HAP-1 (cell line): ENCODE measurements at regions not wholly inside any gene's neighbourhood (a gene's known extent, or its start where the extent isn't known, plus 50 kb on each side); places are given as distances from the start of the nearest gene placed in this dataset.

ENCODE experiments used
- DNase-seq, 2 experiments: peaks; one replicate each; pipeline ENCODE4 v3.0.0-alpha.2; 2016 to 2020; ENCODE audit warnings: low spot score in 2 of 2
- H3K27me3 ChIP-seq: fragments of 250-450 bp; sonication (Bioruptor Pico); 2 replicates; pipeline ENCODE4 v1.5.1; 2020; ENCODE audit warnings: low read depth, mild to moderate bottlenecking, moderate library complexity
- H3K36me3 ChIP-seq: fragments of 250-450 bp; sonication (Bioruptor Pico); replicated peaks from 2 replicates; pipeline ENCODE4 v1.5.1; 2020; ENCODE audit warnings: mild to moderate bottlenecking
- H3K4me1 ChIP-seq: fragments of 250-450 bp; sonication (Bioruptor Pico); 2 replicates; pipeline ENCODE4 v1.5.1; 2020; ENCODE audit warnings: mild to moderate bottlenecking
- H3K4me3 ChIP-seq: fragments of 250-450 bp; sonication (Bioruptor Pico); 2 replicates; pipeline ENCODE4 v1.5.1; 2020; ENCODE audit warnings: mild to moderate bottlenecking, moderate library complexity
- H3K9me3 ChIP-seq: fragments of 250-450 bp; sonication (Bioruptor Pico); 2 replicates; pipeline ENCODE4 v1.5.1; 2020; ENCODE audit warnings: mild to moderate bottlenecking, moderate library complexity
- in situ Hi-C: fragments of 300-500 bp; cut with MboI; formaldehyde crosslinking; loops from 3 replicates; pipeline ENCODE4 v1.14.3; 2020; ENCODE audit warnings: low sequenced_read_pairs, inconsistent platforms, mixed read lengths

DNA sequence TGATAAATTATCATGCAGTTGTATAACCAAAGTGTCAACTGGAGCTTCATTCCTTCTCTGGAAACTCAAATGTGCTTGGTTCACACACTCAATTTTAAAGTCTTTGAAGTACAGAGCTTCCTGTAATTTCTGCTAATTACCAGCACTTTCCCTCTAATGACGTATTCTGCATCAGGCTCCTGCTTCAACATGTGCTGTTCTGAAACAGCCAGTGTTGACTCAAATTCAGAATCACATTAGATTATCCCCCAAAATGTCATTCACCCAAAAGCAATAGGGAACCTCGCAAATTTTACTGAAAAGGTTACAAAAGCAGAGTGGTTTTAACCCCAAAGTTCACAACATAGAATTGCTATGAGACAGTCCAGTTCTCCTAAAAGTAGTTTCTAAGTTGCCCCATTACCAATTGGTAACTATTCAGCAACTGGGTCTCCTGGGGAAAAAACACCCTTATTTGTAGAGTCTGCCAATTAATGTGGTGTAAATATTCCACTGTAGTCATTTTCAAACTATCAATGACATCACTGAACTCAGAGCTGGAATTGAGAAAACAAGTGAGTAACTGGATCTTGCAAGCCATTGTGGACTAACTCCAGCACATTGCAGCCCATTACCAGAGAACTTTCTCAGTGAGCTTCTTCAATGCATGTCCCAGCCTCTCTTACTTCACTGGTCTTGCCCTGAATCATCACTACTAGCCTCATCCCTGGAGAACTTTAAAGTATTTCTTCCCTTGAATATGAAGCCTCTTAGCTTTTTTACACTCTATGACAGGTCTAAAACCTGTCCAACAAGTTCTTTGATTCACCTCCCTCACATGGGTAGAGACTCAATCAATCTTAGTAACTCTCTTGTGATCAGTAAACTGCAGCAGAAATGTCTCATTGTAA, 955.4 kb downstream of the EFNB2 start:
- no peak for DNase-seq

DNA sequence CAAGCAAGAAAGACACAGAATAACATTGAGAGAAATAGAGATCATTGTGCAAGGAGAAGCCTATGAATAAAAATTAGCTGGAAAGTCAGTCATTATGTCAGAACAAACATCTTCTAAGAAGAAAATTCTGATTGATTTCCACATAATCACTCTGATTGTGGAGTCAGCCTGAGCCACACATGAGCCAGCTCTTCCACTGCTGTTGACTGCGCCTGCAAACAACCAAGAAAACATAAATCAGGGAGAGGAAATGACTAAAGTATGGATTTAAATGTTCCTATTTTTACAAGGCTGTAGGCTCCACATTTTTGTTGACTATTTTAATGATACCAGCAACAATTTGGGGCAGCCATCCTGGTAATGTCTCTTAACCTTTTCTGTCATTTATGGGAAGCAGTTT, 962.3 kb downstream of the EFNB2 start:
- Histone ChIP-seq H3K36me3 (no peaks in the 10 kb centered on the region), H3K4me1 (no peaks in the 10 kb centered on the region), H3K9me3 (no peaks in the 10 kb centered on the region), H3K27me3 (no peaks in the 10 kb centered on the region), H3K4me3 (no peak overlapping the region)
- in situ Hi-C loops, result no loop called here
- DNase-seq, result no peak

More for the DNA sequence above, 955.4 kb downstream of the EFNB2 start:
- Histone ChIP-seq H3K4me1 (no peaks in the 10 kb centered on the region), H3K4me3 (no peak overlapping the region), H3K27me3 (no peaks in the 10 kb centered on the region), H3K36me3 (no peaks in the 10 kb centered on the region), H3K9me3 (no peaks in the 10 kb centered on the region)
- in situ Hi-C loops, result no loop called here

DNA sequence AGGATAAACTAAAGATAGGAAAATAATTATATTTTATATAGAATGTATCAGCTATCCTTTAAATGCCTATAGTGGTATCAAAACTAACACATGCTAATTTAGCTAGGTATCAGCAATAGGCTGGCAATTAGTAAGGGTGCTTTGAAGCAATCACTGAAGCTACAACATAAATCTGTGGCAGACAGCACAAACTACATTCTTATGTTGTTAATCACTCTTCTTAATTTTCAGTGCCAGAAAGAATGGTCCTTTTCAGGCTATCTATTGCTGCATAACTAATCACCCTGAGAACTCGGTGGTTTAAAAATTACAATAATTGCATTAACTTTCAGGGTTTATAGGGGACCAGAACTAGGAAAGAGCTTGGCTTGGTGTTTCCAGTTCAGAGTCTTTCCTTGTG, 963.1 kb downstream of the EFNB2 start:
- Histone ChIP-seq H3K27me3 (no peaks in the 10 kb centered on the region), H3K9me3 (no peaks in the 10 kb centered on the region), H3K36me3 (no peaks in the 10 kb centered on the region), H3K4me3 (no peak overlapping the region), H3K4me1 (no peaks in the 10 kb centered on the region)
- in situ Hi-C loops, result no loop called here
- no peak for DNase-seq

DNA sequence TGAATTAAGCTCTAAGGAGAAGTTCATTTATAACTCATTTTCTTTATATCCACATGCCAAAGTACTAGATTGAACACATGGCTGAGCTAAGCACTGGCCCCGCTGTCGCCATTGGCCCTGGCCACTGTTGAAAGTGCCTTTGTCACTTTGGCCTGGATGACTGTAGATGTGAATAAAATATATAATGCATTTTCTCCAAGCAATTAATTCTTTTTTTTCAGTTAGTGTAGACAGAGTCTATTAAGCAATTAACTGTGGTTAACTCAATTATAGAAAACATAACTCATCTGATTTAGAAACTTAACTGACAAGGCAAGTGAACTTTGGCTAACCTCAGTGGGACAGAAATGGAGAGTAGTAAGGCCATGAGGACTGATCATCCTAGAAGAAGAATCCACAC, 965.6 kb downstream of the EFNB2 start:
- no peaks in the 10 kb centered on the region for H3K36me3 ChIP-seq
- no peaks in the 10 kb centered on the region for H3K27me3 ChIP-seq
- no peak for DNase-seq
- H3K4me1 ChIP-seq, result no peaks in the 10 kb centered on the region
- no peak overlapping the region for H3K4me3 ChIP-seq
- in situ Hi-C loops, result no loop called here
- no peaks in the 10 kb centered on the region for H3K9me3 ChIP-seq

DNA sequence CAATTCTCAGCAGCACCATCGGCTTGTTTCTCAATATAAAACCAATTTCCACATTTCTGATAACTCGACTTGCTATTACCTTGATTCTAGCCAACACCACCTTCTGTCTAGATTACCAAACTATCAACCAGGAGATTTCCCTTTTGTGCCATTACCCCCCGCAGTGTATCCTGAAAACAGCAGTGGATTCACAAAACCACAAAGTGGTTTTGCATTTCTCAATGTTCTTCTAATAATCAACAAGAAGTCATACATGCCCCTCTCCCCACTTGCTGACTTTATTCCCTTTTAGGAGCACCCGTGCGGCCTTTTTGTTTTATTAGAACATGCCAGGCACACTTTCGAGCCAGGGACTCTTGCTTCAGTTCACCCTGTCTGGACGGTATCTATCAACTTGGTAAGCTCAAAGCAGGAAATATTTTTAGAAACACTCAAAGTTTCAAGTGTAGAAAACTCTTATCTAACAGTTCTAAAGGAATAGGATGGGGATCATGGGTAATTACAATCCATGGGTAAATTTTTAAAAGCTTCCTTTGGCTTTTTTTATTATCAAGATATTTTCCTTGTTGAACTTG, 967.4 kb downstream of the EFNB2 start:
- in situ Hi-C loops, result no loop called here
- H3K27me3 ChIP-seq, result no peaks in the 10 kb centered on the region
- no peaks in the 10 kb centered on the region for H3K36me3 ChIP-seq
- H3K9me3 ChIP-seq, result no peaks in the 10 kb centered on the region
- no peaks in the 10 kb centered on the region for H3K4me1 ChIP-seq
- no peak overlapping the region for H3K4me3 ChIP-seq
- DNase-seq, result no peak

DNA sequence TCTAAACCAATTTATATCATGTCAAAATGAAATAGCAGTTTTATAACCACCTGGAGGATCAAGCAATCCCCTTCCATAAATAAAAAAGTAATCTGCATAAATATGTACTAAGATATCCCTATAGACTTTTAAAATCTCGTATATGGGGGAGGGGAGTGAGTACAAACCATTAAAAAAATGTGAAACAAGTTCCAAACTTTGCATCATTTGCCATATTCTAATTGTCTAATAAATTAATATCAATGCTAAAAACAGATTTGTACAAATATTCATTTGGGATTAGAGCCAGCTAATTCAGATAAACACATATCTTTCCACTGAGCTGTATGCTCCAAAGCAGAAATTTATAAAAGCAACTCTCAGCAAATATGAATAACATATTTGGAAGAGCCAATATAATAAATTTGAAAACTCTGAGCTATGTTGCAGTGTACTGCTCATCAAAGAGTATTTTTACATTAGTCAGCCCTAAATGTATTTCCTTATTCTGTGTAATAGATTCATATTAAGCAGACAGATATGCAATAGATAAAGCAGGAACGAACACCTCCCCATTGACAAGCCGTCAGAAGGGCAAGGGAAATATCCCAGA, 970.2 kb downstream of the EFNB2 start:
- Histone ChIP-seq H3K4me1 (no peaks in the 10 kb centered on the region), H3K9me3 (no peaks in the 10 kb centered on the region), H3K36me3 (no peaks in the 10 kb centered on the region), H3K4me3 (no peak overlapping the region), H3K27me3 (no peaks in the 10 kb centered on the region)
- in situ Hi-C loops, result no loop called here
- no peak for DNase-seq

DNA sequence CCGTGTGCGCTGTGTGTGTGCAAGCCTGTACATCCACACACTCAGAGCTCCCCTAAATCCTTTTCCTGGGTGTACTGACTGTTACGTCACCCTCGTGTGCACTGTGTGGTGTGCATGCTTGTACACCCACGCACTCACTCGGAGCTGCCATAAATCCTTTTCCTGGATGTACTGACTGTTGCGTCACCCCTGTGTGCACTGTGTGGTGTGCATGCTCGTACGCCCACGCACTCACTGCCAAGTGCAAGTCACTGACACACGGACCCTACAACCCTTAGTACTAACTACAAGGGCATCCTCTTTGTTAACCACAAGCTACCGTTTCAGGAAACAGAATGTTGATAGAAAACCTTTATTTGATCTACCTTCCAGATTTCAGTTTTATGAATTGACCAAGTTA, 983.4 kb downstream of the EFNB2 start:
- H3K4me3 ChIP-seq, result no peak overlapping the region
- H3K36me3 ChIP-seq, result no peaks in the 10 kb centered on the region
- H3K27me3 ChIP-seq, result no peaks in the 10 kb centered on the region
- DNase-seq, result no peak
- no peaks in the 10 kb centered on the region for H3K4me1 ChIP-seq
- in situ Hi-C loops, result no loop called here
- no peaks in the 10 kb centered on the region for H3K9me3 ChIP-seq

DNA sequence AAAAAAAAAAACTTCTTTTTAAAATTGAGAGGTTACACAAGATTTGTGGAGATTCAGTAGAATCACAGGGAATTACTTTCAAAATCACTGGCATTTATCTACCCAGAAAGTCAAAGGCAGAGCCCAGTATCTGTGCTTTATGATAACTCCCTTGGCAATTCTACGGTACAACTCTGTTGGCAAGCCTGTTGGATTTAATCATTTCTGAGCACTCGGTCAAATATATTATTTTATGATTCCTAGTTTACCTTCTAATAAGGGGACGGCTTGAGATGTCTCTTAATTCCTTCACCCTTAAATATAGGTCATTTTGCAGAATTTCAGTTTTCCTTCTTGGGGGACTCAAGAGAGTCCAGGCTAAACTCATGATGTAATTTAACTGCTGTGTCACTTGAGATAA, 987.6 kb downstream of the EFNB2 start:
- Histone ChIP-seq H3K9me3 (no peaks in the 10 kb centered on the region), H3K27me3 (no peaks in the 10 kb centered on the region), H3K36me3 (no peaks in the 10 kb centered on the region), H3K4me3 (no peak overlapping the region), H3K4me1 (no peaks in the 10 kb centered on the region)
- in situ Hi-C loops, result no loop called here
- no peak for DNase-seq

DNA sequence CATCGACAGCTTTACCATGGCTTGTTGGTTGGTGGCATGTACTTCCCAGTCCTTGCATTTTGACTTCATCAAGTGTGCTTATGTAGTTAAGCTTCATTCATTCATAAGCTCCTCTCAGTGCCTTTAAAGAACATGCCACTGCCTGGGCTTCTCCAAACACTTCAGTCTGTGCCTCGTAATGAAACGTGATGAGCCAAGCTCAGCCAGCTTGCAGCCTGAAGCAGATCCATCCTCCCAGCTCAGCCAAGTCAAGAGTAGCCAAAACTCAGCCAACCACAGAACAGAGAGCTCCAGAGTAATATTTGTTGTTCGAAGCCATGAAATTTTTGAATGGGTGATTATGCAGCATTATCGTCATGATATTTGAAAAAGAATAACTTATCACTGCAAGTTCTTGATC, 989.7 kb downstream of the EFNB2 start:
- in situ Hi-C loops, result no loop called here
- Histone ChIP-seq H3K4me1 (no peaks in the 10 kb centered on the region), H3K4me3 (no peak overlapping the region), H3K27me3 (no peaks in the 10 kb centered on the region), H3K9me3 (no peaks in the 10 kb centered on the region), H3K36me3 (no peaks in the 10 kb centered on the region)
- no peak for DNase-seq

DNA sequence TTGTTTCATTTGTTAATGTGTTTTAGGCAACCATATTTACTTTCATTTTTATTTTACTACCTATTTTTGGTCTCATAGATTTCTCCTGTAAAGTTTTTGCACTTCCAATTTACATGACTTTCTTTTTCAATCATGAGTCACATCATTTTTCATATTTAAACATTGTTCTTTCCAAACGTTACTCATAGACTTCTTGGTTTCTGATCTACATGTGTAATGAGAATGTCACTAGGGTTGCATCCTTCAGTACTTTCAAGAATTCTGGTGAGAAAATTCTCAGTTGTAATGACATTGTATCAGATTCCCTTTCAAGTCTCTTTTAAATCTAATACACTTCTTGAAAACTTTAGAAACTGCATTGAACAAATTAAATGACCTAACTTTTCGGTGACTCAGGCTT, 991.7 kb downstream of the EFNB2 start:
- Histone ChIP-seq H3K36me3 (no peaks in the 10 kb centered on the region), H3K9me3 (no peaks in the 10 kb centered on the region), H3K4me3 (no peak overlapping the region), H3K4me1 (no peaks in the 10 kb centered on the region), H3K27me3 (no peaks in the 10 kb centered on the region)
- DNase-seq, result no peak
- in situ Hi-C loops, result no loop called here

DNA sequence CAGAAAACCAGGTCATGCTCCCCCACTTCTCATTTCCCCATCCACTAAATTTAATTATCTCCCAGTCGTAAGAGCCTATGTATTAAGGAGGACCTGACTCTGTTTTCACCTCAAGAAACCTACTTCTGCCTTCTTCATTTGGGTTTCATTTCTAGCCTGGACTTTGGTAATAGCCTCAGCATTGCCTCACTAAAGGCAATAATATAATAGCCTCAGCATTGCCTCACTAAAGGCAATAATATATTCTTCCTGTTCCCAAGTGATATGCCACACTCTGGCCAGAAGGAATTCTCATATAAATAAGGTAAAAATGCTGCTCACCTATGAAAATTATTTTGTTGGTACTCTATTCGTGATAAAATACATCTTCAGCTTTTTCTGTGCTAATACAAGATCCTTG, 993.9 kb downstream of the EFNB2 start:
- Histone ChIP-seq H3K4me3 (no peak overlapping the region), H3K4me1 (no peaks in the 10 kb centered on the region), H3K27me3 (no peaks in the 10 kb centered on the region), H3K9me3 (no peaks in the 10 kb centered on the region), H3K36me3 (no peaks in the 10 kb centered on the region)
- in situ Hi-C loops, result no loop called here
- DNase-seq, result no peak

DNA sequence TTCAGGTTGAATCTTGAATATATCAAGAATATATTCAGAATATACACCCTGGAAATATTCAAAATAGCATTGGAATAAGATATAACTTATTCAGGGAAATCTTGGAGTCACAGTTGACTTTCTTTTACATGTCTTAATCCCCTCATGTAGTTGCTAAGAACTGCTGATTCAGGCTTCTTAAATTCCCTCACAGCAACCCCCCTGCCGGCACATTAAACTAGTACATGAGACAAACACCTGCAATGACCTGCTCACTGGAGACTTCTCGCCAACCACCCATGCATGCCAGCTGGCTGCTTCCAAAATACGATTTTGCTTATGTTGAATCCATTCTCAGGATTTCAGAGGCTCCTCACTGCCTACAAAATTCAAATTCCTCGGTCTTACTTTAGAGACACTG, 997.1 kb downstream of the EFNB2 start:
- Histone ChIP-seq H3K27me3 (no peaks in the 10 kb centered on the region), H3K4me1 (no peaks in the 10 kb centered on the region), H3K36me3 (no peaks in the 10 kb centered on the region), H3K9me3 (no peaks in the 10 kb centered on the region), H3K4me3 (no peak overlapping the region)
- in situ Hi-C loops, result no loop called here
- no peak for DNase-seq

DNA sequence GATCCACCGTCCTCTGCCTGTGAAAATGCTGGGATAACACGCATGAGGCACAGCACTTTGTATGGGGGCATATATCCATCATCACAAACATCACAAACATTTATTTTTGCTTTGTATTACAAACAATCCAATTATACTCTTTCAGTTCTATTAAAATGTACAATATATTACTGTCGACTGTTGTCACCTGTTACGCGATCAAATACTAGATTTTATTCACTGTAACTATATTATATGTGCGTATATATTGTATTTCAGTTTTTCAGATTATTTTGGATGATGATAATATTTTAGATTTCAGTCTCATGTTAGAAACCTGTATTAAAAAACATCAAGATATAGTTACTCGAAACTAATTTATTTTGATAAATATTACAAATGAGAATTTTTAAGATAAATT, 998.3 kb downstream of the EFNB2 start:
- no peaks in the 10 kb centered on the region for H3K4me1 ChIP-seq
- H3K27me3 ChIP-seq, result no peaks in the 10 kb centered on the region
- in situ Hi-C loops, result no loop called here
- no peak overlapping the region for H3K4me3 ChIP-seq
- no peak for DNase-seq
- no peaks in the 10 kb centered on the region for H3K36me3 ChIP-seq
- no peaks in the 10 kb centered on the region for H3K9me3 ChIP-seq

DNA sequence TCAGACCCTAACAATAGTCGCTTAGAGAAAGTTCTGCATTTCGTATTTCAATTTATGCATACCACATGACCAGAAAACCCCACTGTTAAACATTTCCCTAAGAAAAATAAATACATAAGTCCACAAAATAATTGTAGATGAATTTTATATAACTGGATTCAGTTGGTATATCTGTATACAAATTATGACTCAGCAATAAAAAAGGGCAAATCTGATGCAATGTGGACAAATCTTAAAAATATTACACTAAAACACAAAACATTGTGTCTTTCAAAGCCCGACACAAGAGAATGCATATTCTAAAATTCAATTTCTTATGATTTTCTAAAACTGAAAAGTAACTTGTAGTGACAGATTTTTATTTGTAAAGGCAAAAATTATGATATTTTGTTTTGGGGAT, 1005.0 kb downstream of the EFNB2 start:
- H3K4me3 ChIP-seq, result no peak overlapping the region
- in situ Hi-C loops, result no loop called here
- DNase-seq, result no peak

More for the DNA sequence above, 1005.0 kb downstream of the EFNB2 start:
- H3K4me1 ChIP-seq, result no peaks in the 10 kb centered on the region
- no peaks in the 10 kb centered on the region for H3K9me3 ChIP-seq
- no peaks in the 10 kb centered on the region for H3K27me3 ChIP-seq
- no peaks in the 10 kb centered on the region for H3K36me3 ChIP-seq
